Activated CD4-positive, alpha-beta T cell treated with anti-CD3 and anti-CD28 coated beads, Interleukin-2, Interleukin-6, amounts not matched to agents 100 ng/mL and 50 ng/mL, durations not matched to agents 16 hours and 8 hours (primary cell): ENCODE measurements at regions not wholly inside any gene's neighbourhood (a gene's known extent, or its start where the extent isn't known, plus 50 kb on each side); places are given as distances from the start of the nearest gene placed in this dataset.
A peak's percentile ranks its signal among the peaks of the same experiment; 100 is the strongest.

Experiments used
- DNase-seq: peaks from one replicate; pipeline ENCODE4 v3.0.0-alpha.2; 2020

GRCh38 chr3:59644479-59645402, 594.9 kb upstream of the CFAP20DC start:
- DNase-seq: no peak

- DNase-seq: no peak
These were observed 591.5 kb upstream of the CFAP20DC start for GRCh38 chr3:59641169-59641899.

- DNase-seq: no peak
These were observed 583.1 kb upstream of the CFAP20DC start for GRCh38 chr3:59632760-59633573.

- no peak for DNase-seq
These were observed 581.7 kb upstream of the CFAP20DC start for GRCh38 chr3:59631482-59631881.

GRCh38 chr3:59621037-59621436, 571.2 kb upstream of the CFAP20DC start:
- no peak for DNase-seq

GRCh38 chr3:59620325-59620724, 570.5 kb upstream of the CFAP20DC start:
- no peak for DNase-seq

GRCh38 chr3:59612444-59612715, 562.6 kb upstream of the CFAP20DC start:
- no peak for DNase-seq

- DNase-seq: no peak
These were observed 562.0 kb upstream of the CFAP20DC start for GRCh38 chr3:59611649-59612443.

- DNase-seq: no peak
These were observed 560.0 kb upstream of the CFAP20DC start for GRCh38 chr3:59609657-59610348.

GRCh38 chr3:59608356-59608755, 558.5 kb upstream of the CFAP20DC start:
- DNase-seq: no peak

- no peak for DNase-seq
These were observed 557.8 kb upstream of the CFAP20DC start for GRCh38 chr3:59607656-59608055.

GRCh38 chr3:59606638-59607266, 556.9 kb upstream of the CFAP20DC start:
- no peak for DNase-seq

- DNase-seq: no peak
These were observed 556.2 kb upstream of the CFAP20DC start for GRCh38 chr3:59605944-59606534.

- no peak for DNase-seq
These were observed 555.5 kb upstream of the CFAP20DC start for GRCh38 chr3:59605318-59605717.

- no peak for DNase-seq
These were observed 551.7 kb upstream of the CFAP20DC start for GRCh38 chr3:59601486-59601885.

GRCh38 chr3:59600631-59601030, 550.8 kb upstream of the CFAP20DC start:
- no peak for DNase-seq

- no peak for DNase-seq
These were observed 546.9 kb upstream of the CFAP20DC start for GRCh38 chr3:59596741-59597140.

- no peak for DNase-seq
These were observed 546.0 kb upstream of the CFAP20DC start for GRCh38 chr3:59595830-59596229.

GRCh38 chr3:59593380-59593779, 543.6 kb upstream of the CFAP20DC start:
- DNase-seq: no peak

- DNase-seq: no peak
These were observed 531.2 kb upstream of the CFAP20DC start for GRCh38 chr3:59580996-59581395.

GRCh38 chr3:59580499-59580898, 530.7 kb upstream of the CFAP20DC start:
- DNase-seq: peak; percentile 15
